ENCODE measurements at regions not wholly inside any gene's neighbourhood (a gene's known extent, or its start where the extent isn't known, plus 50 kb on each side); places are given as distances from the start of the nearest gene placed in this dataset.

DNA sequence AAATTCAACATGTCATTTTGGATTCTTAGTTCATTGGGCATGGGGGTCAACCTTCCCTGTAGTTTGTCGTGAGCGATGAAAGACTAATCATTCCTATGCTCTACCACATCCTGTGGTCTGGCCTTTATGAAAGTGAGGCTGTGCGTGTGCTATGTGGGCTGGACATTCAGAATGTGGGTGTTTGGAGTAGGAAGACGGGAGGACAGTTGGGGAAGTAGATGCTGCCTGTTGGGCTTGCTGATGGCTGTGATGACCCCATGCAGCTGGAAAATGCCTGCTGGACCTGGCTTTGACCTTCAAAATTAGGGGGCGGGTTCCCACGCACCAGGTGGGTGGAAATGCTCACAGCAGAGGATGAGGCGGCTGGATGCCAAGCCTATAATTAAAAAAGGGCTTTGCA, 90.9 kb upstream of the MKI67 start:
- intact Hi-C loops (cut with micrococcal nuclease) (no loop called here), dilution Hi-C loops (cut with MboI; ENCODE audit: extremely low pct_ligation_motif_present, low sequenced_read_pairs) (no loop called here)
- no peak for FAIRE-seq
- H4K20me1 ChIP-seq (replicated peaks; ENCODE audit: control insufficient read depth, extremely low read depth, insufficient read depth, low read length), result no peaks in the 10 kb centered on the region
- POLR2A ChIA-PET, result no interaction called here
- no peaks in the 10 kb centered on the region for H3K36me3 ChIP-seq (ENCODE audit: control insufficient read depth in 2 of 2, extremely low read depth in 1 of 2, insufficient read depth in 2 of 2, low read length in 2 of 2)
- H3K4me1 ChIP-seq (ENCODE audit: control insufficient read depth, extremely low read depth, insufficient read depth, low read length), result peaks cover 5% of the 10 kb centered on the region
- DNase-seq (ENCODE audit: low read depth, low spot score), result no peak
- H3K4me3 ChIP-seq (replicated peaks in 1 of 3; ENCODE audit: insufficient read depth in 1 of 3, low read depth in 1 of 3, low read length in 3 of 3), result no peak overlapping the region
- H3K9me1 ChIP-seq (replicated peaks; ENCODE audit: control insufficient read depth, extremely low read depth, insufficient read depth, low read length), result no peaks in the 10 kb centered on the region
- CTCF ChIA-PET, result no interaction called here
- no peak overlapping the region for H3K4me2 ChIP-seq (ENCODE audit: insufficient read depth, low read length)
- BruUV-seq (replicated peaks), result no TSS peak
- no peaks in the 10 kb centered on the region for H3K27me3 ChIP-seq (ENCODE audit: control insufficient read depth in 2 of 2, insufficient read depth in 2 of 2, low read length in 2 of 2)
- H3K27ac ChIP-seq (ENCODE audit: insufficient read depth, low read depth, low read length), result no peak overlapping the region
- TF ChIP-seq GATA2 (IDR thresholded peaks at IDR 0.05; ENCODE audit: insufficient read depth, insufficient read length, low read depth, low read length), result no peak
- TF ChIP-seq POLR2AphosphoS5 (IDR thresholded peaks at IDR 0.05; ENCODE audit: insufficient read depth, low read depth, low read length), result no peak
- no peak for TF ChIP-seq MYC (IDR thresholded peaks at IDR 0.05; ENCODE audit: low read depth, low read length)
- TF ChIP-seq, protein P1, sequence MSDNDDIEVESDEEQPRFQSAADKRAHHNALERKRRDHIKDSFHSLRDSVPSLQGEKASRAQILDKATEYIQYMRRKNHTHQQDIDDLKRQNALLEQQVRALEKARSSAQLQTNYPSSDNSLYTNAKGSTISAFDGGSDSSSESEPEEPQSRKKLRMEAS (IDR thresholded peaks at IDR 0.05; ENCODE audit: insufficient read depth, insufficient read length), result no peak
- TF ChIP-seq POLR2A (IDR thresholded peaks at IDR 0.05; ENCODE audit: low read depth, low read length), result no peak
- H3K9ac ChIP-seq (replicated peaks; ENCODE audit: extremely low read depth, insufficient read depth, low read length), result no peak overlapping the region
- H3K9me3 ChIP-seq (replicated peaks; ENCODE audit: control insufficient read depth, insufficient read depth, low read length), result no peaks in the 10 kb centered on the region
- no peaks in the 10 kb centered on the region for H3K79me2 ChIP-seq (ENCODE audit: control insufficient read depth, insufficient read depth, low read length)
- H2AFZ ChIP-seq (ENCODE audit: low read depth, low read length), result no peak overlapping the region

DNA sequence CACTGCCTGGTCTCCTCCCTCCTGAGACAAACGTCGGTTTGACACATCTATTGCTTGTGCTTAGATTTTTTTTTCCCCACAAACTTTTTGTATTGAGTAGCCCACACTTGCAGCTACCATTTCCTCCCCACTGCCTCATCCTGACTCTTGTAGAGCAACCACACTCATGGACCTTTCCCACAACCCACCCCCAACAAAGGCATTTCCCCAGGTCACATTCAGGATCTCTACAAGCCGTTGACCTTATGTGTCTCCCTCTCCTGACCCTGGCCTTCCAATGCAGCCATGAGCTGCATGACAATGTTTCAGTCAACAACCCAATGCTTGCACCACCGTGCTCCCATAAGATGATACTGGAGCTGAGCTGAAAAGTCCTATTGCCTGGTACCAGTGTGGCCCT, 91.9 kb upstream of the MKI67 start:
- no peaks in the 10 kb centered on the region for H3K79me2 ChIP-seq (ENCODE audit: control insufficient read depth, insufficient read depth, low read length)
- no peaks in the 10 kb centered on the region for H3K9me1 ChIP-seq (replicated peaks; ENCODE audit: control insufficient read depth, extremely low read depth, insufficient read depth, low read length)
- H3K4me2 ChIP-seq (ENCODE audit: insufficient read depth, low read length), result no peak overlapping the region
- no peak for TF ChIP-seq JUN (IDR thresholded peaks at IDR 0.05; ENCODE audit: borderline replicate concordance, insufficient read depth, insufficient read length, low read depth)
- TF ChIP-seq POLR2A (IDR thresholded peaks at IDR 0.05; ENCODE audit: low read depth, low read length), result no peak
- no peak for TF ChIP-seq FOS (IDR thresholded peaks at IDR 0.05; ENCODE audit: borderline replicate concordance, insufficient read depth, low read length)
- no peak for TF ChIP-seq POLR2AphosphoS5 (IDR thresholded peaks at IDR 0.05; ENCODE audit: insufficient read depth, low read depth, low read length)
- TF ChIP-seq, protein P2, sequence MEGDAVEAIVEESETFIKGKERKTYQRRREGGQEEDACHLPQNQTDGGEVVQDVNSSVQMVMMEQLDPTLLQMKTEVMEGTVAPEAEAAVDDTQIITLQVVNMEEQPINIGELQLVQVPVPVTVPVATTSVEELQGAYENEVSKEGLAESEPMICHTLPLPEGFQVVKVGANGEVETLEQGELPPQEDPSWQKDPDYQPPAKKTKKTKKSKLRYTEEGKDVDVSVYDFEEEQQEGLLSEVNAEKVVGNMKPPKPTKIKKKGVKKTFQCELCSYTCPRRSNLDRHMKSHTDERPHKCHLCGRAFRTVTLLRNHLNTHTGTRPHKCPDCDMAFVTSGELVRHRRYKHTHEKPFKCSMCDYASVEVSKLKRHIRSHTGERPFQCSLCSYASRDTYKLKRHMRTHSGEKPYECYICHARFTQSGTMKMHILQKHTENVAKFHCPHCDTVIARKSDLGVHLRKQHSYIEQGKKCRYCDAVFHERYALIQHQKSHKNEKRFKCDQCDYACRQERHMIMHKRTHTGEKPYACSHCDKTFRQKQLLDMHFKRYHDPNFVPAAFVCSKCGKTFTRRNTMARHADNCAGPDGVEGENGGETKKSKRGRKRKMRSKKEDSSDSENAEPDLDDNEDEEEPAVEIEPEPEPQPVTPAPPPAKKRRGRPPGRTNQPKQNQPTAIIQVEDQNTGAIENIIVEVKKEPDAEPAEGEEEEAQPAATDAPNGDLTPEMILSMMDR (IDR thresholded peaks at IDR 0.05; ENCODE audit: extremely low read depth in 1 of 2, insufficient read depth in 1 of 2, low read depth in 1 of 2, low read length in 2 of 2), result no peak
- TF ChIP-seq MYC (IDR thresholded peaks at IDR 0.05; ENCODE audit: low read depth, low read length), result no peak
- no peak for TF ChIP-seq GATA2 (IDR thresholded peaks at IDR 0.05; ENCODE audit: insufficient read depth, insufficient read length, low read depth, low read length)
- TF ChIP-seq, protein P1 (IDR thresholded peaks at IDR 0.05; ENCODE audit: insufficient read depth, insufficient read length), result no peak
- TF ChIP-seq EZH2 (IDR thresholded peaks at IDR 0.05; ENCODE audit: borderline replicate concordance, low read depth, low read length, severe bottlenecking), result no peak
- no peaks in the 10 kb centered on the region for H3K9me3 ChIP-seq (replicated peaks; ENCODE audit: control insufficient read depth, insufficient read depth, low read length)
- no peaks in the 10 kb centered on the region for H4K20me1 ChIP-seq (replicated peaks; ENCODE audit: control insufficient read depth, extremely low read depth, insufficient read depth, low read length)
- H3K9ac ChIP-seq (replicated peaks; ENCODE audit: extremely low read depth, insufficient read depth, low read length), result no peak overlapping the region
- no peak overlapping the region for H3K27ac ChIP-seq (ENCODE audit: insufficient read depth, low read depth, low read length)
- no TSS peak for BruUV-seq (replicated peaks)
- ChIA-PET CTCF (no interaction called here), POLR2A (no interaction called here)
- no peaks in the 10 kb centered on the region for H3K36me3 ChIP-seq (ENCODE audit: control insufficient read depth in 2 of 2, extremely low read depth in 1 of 2, insufficient read depth in 2 of 2, low read length in 2 of 2)
- DNase-seq (ENCODE audit: low read depth, low spot score), result no peak
- no peak overlapping the region for H2AFZ ChIP-seq (ENCODE audit: low read depth, low read length)
- no peaks in the 10 kb centered on the region for H3K27me3 ChIP-seq (ENCODE audit: control insufficient read depth in 2 of 2, insufficient read depth in 2 of 2, low read length in 2 of 2)
- H3K4me1 ChIP-seq (ENCODE audit: control insufficient read depth, extremely low read depth, insufficient read depth, low read length), result peaks cover 5% of the 10 kb centered on the region
- intact Hi-C loops (cut with micrococcal nuclease) (no loop called here), dilution Hi-C loops (cut with MboI; ENCODE audit: extremely low pct_ligation_motif_present, low sequenced_read_pairs) (no loop called here)
- FAIRE-seq, result no peak
- no peak overlapping the region for H3K4me3 ChIP-seq (replicated peaks in 1 of 3; ENCODE audit: insufficient read depth in 1 of 3, low read depth in 1 of 3, low read length in 3 of 3)
